A549 (cell line): ENCODE measurements at regions not wholly inside any gene's neighbourhood (a gene's known extent, or its start where the extent isn't known, plus 50 kb on each side); places are given as distances from the start of the nearest gene placed in this dataset.

ENCODE experiments used
- ATAC-seq, 2 experiments: fragments of 200-7000 bp in 1 of 2; fragments of >200 bp in 1 of 2; cut with Nextera tagmentation in 1 of 2; cut with Tn5 transposase in 1 of 2; 3 replicates each; pipeline versions ENCODE4 v1.8.0 to v1.9.1; 2018 to 2020; ENCODE audit warnings: mild to moderate bottlenecking in 1 of 2, moderate library complexity in 1 of 2
- CTCF ChIA-PET: fragments of 300-600 bp; sonication (Branson Sonifier 250); formaldehyde crosslinking; extraction: SDS; loops from one replicate; lab custom pipeline; 2021; ENCODE audit warnings: antibody characterized with exemption, inconsistent platforms; lab: Yijun Ruan, JAX
- POLR2A ChIA-PET: fragments of 350-600 bp; formaldehyde crosslinking; extraction: SDS; loops from one replicate; lab custom pipeline; 2021; ENCODE audit warnings: antibody characterized with exemption, inconsistent platforms; lab: Yijun Ruan, JAX
- DNase-seq, 2 experiments: peaks; one replicate each; pipeline versions ENCODE4 v3.0.0 to v3.0.0-alpha.2; 2011 to 2016; ENCODE audit warnings: low read depth in 1 of 2, low spot score in 1 of 2
- FAIRE-seq: peaks from 2 replicates; lab custom pipeline; 2011; peaks lifted over from hg19 to GRCh38; lab: Jason Lieb, UNC
- H3K27ac ChIP-seq, 2 experiments: fragments of >200 bp; sonication (Bioruptor Twin); formaldehyde crosslinking; 3 replicates each; pipeline ENCODE4 v1.5.1; 2016 to 2017
- H3K4me1 ChIP-seq: fragments of >200 bp; sonication (Bioruptor Twin); formaldehyde crosslinking; 3 replicates; pipeline ENCODE4 v1.6.1; 2016
- H3K4me2 ChIP-seq: fragments of >200 bp; sonication (Bioruptor Twin); formaldehyde crosslinking; 3 replicates; pipeline ENCODE4 v1.6.1; 2016
- H3K4me3 ChIP-seq: fragments of >200 bp; sonication (Bioruptor Twin); formaldehyde crosslinking; 3 replicates; pipeline ENCODE4 v1.5.1; 2016
- H3K9me3 ChIP-seq: fragments of >200 bp; sonication (Bioruptor Twin); formaldehyde crosslinking; 3 replicates; pipeline ENCODE4 v1.6.1; 2016
- BHLHE40 ChIP-seq: IDR thresholded peaks from 2 replicates; pipeline ENCODE4 v1.6.1; 2012; ENCODE audit warnings: low read depth, low read length, inconsistent platforms
- CBX2 ChIP-seq: fragments of 200-600 bp; sonication (generic); IDR thresholded peaks from 2 replicates; pipeline ENCODE4 v1.6.1; 2016; ENCODE audit warnings: low read depth, mild to moderate bottlenecking, borderline replicate concordance
- EHF ChIP-seq: fragments of 250-450 bp; sonication (Bioruptor Pico); IDR thresholded peaks from 2 replicates; pipeline ENCODE4 v1.5.0; 2020; ENCODE audit warnings: mild to moderate bottlenecking
- FOSB ChIP-seq: fragments of 250-450 bp; sonication (Bioruptor Pico); IDR thresholded peaks from 2 replicates; pipeline ENCODE4 v1.5.0; 2020; ENCODE audit warnings: mild to moderate bottlenecking, moderate library complexity
- FOXS1 ChIP-seq: fragments of 250-450 bp; sonication (Bioruptor Pico); IDR thresholded peaks from 2 replicates; pipeline ENCODE4 v1.5.0; 2020; ENCODE audit warnings: mild to moderate bottlenecking, moderate library complexity
- HOXA7 ChIP-seq: fragments of 250-450 bp; sonication (Bioruptor Pico); IDR thresholded peaks from 2 replicates; pipeline ENCODE4 v1.5.0; 2020; ENCODE audit warnings: mild to moderate bottlenecking, moderate library complexity
- JUNB ChIP-seq: fragments of >200 bp; sonication (Bioruptor Twin); formaldehyde crosslinking; IDR thresholded peaks from 2 replicates; pipeline ENCODE4 v1.6.1; 2016
- MAFK ChIP-seq: fragments of 450-650 bp; IDR thresholded peaks from 2 replicates; pipeline ENCODE4 v1.6.1; 2014; ENCODE audit not compliant: partially characterized antibody
- MAZ ChIP-seq: fragments of 150-350 bp; IDR thresholded peaks from 2 replicates; pipeline ENCODE4 v1.6.1; 2014; ENCODE audit warnings: antibody characterized with exemption, low read depth, low read length, borderline replicate concordance
- NPAS2 ChIP-seq: fragments of 250-450 bp; sonication (Bioruptor Pico); IDR thresholded peaks from 2 replicates; pipeline ENCODE4 v1.8.0; 2022; ENCODE audit warnings: mild to moderate bottlenecking, moderate library complexity, borderline replicate concordance
- NR3C1 ChIP-seq: fragments of >200 bp; sonication (Bioruptor Twin); formaldehyde crosslinking; IDR thresholded peaks from 3 replicates; pipeline ENCODE4 v1.6.1; 2017
- PHF8 ChIP-seq: fragments of 200-600 bp; sonication (generic); IDR thresholded peaks from 2 replicates; pipeline ENCODE4 v1.6.1; 2016; ENCODE audit warnings: low read depth, mild to moderate bottlenecking, antibody characterized with exemption, moderate library complexity, borderline replicate concordance
- POLR2A ChIP-seq: IDR thresholded peaks from 2 replicates; pipeline ENCODE4 v1.6.1; 2012; ENCODE audit warnings: mild to moderate bottlenecking, low read length
- RARB ChIP-seq: fragments of 250-450 bp; sonication (Bioruptor Pico); IDR thresholded peaks from 2 replicates; pipeline ENCODE4 v1.8.0; 2021; ENCODE audit warnings: mild to moderate bottlenecking, moderate library complexity
- RFX5 ChIP-seq: fragments of 450-650 bp; IDR thresholded peaks from 2 replicates; pipeline ENCODE4 v1.7.1; 2014; ENCODE audit warnings: antibody characterized with exemption, mild to moderate bottlenecking, moderate library complexity
- SMC3 ChIP-seq: fragments of >200 bp; sonication (Bioruptor Twin); formaldehyde crosslinking; IDR thresholded peaks from 3 replicates; pipeline ENCODE4 v1.6.1; 2018; ENCODE audit warnings: inconsistent platforms
- TFCP2L1 ChIP-seq: fragments of 250-450 bp; sonication (Bioruptor Pico); IDR thresholded peaks from 2 replicates; pipeline ENCODE4 v1.5.0; 2021; ENCODE audit warnings: mild to moderate bottlenecking
- TP53 ChIP-seq: fragments of 250-450 bp; sonication (Bioruptor Pico); IDR thresholded peaks from 2 replicates; pipeline ENCODE4 v1.5.0; 2021; ENCODE audit warnings: mild to moderate bottlenecking, moderate library complexity
- ZSCAN20 ChIP-seq: fragments of 250-450 bp; sonication (Bioruptor Pico); IDR thresholded peaks from 2 replicates; pipeline ENCODE4 v1.8.0; 2022; ENCODE audit warnings: mild to moderate bottlenecking, moderate library complexity
- WGBS: methylation state at CpG from one replicate; pipeline ENCODE4 v1.1.6; 2017; ENCODE audit errors: missing lambda C conversion rate; 5-methylcytosine and 5-hydroxymethylcytosine counted together
- TF ChIP-seq, protein P1 (sequence below): fragments of 150-350 bp; IDR thresholded peaks from 2 replicates; pipeline ENCODE4 v1.6.1; 2014; ENCODE audit warnings: low read depth, mild to moderate bottlenecking, low read length
- TF ChIP-seq, protein P2 (sequence below): fragments of 250-450 bp; sonication (Bioruptor Pico); IDR thresholded peaks from 2 replicates; pipeline ENCODE4 v1.5.0; 2020; ENCODE audit warnings: low read depth, mild to moderate bottlenecking, moderate library complexity
- TF ChIP-seq, protein P3 (sequence below): IDR thresholded peaks from 2 replicates; pipeline ENCODE4 v1.6.1; 2012
- TF ChIP-seq, protein P4 (sequence below): fragments of >200 bp; sonication (Bioruptor Twin); formaldehyde crosslinking; IDR thresholded peaks from 3 replicates; pipeline ENCODE4 v1.6.1; 2016
- TF ChIP-seq, protein P5 (sequence below): IDR thresholded peaks from 2 replicates; pipeline ENCODE4 v1.6.1; 2012

DNA sequence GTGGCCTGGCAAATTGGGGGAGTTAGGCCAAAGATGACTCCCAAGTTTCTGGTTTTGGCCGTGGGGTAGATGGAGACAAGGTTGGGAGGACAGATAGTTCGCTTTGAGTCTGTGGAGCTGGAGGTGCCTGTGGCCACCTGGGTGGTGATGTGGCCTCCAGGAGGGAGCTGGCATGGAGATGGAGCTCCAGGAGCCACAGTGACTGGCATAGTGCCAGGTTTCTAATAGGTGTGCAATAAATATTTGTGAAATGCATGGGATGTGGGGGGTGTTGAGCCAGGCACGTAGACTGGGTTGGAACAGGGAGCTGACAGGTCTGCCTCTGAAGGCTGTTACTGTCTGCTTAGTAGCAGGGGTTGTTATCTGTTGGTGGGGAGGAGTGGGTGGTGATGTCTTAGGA, 102.7 kb downstream of the PAX1 start:
- H3K27ac ChIP-seq, result no peak overlapping the region
- CTCF ChIA-PET, result interaction anchor here (0.6 to 4.0 kb wide), 22 partner anchors 8 to 1740 kb away, joined by 3 to 20 read pairs (median 3); no protein-coding TSS in a partner anchor
- no peak overlapping the region for H3K4me3 ChIP-seq
- ATAC-seq, result no peak
- no peak for TF ChIP-seq RFX5
- TF ChIP-seq JUNB, result no peak
- TF ChIP-seq FOXS1, result no peak
- TF ChIP-seq, protein P1, sequence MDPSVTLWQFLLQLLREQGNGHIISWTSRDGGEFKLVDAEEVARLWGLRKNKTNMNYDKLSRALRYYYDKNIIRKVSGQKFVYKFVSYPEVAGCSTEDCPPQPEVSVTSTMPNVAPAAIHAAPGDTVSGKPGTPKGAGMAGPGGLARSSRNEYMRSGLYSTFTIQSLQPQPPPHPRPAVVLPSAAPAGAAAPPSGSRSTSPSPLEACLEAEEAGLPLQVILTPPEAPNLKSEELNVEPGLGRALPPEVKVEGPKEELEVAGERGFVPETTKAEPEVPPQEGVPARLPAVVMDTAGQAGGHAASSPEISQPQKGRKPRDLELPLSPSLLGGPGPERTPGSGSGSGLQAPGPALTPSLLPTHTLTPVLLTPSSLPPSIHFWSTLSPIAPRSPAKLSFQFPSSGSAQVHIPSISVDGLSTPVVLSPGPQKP, result no peak
- TF ChIP-seq HOXA7 (CRISPR knock-in tag), result no peak
- no peak for TF ChIP-seq FOSB (CRISPR knock-in tag)
- no peak for TF ChIP-seq TFCP2L1
- no peak for TF ChIP-seq BHLHE40
- TF ChIP-seq RARB (CRISPR knock-in tag), result no peak
- TF ChIP-seq MAFK, result no peak
- TF ChIP-seq, protein P2, sequence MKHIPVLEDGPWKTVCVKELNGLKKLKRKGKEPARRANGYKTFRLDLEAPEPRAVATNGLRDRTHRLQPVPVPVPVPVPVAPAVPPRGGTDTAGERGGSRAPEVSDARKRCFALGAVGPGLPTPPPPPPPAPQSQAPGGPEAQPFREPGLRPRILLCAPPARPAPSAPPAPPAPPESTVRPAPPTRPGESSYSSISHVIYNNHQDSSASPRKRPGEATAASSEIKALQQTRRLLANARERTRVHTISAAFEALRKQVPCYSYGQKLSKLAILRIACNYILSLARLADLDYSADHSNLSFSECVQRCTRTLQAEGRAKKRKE (CRISPR knock-in tag), result no peak
- TF ChIP-seq SMC3, result no peak
- TF ChIP-seq, protein P3, sequence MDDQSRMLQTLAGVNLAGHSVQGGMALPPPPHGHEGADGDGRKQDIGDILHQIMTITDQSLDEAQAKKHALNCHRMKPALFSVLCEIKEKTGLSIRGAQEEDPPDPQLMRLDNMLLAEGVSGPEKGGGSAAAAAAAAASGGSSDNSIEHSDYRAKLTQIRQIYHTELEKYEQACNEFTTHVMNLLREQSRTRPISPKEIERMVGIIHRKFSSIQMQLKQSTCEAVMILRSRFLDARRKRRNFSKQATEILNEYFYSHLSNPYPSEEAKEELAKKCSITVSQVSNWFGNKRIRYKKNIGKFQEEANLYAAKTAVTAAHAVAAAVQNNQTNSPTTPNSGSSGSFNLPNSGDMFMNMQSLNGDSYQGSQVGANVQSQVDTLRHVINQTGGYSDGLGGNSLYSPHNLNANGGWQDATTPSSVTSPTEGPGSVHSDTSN, result no peak
- no peak for TF ChIP-seq ZSCAN20 (CRISPR knock-in tag)
- TF ChIP-seq, all 56 proteins: peak for 0
- Histone ChIP-seq H3K4me1 (no peaks in the 10 kb centered on the region), H3K9me3 (no peaks in the 10 kb centered on the region), H3K4me2 (no peak overlapping the region)
- WGBS, result 4% methylated on average over 3 of the region's 3 CpGs
- FAIRE-seq (no peak), DNase-seq (no peak)
- POLR2A ChIA-PET, result no interaction called here

DNA sequence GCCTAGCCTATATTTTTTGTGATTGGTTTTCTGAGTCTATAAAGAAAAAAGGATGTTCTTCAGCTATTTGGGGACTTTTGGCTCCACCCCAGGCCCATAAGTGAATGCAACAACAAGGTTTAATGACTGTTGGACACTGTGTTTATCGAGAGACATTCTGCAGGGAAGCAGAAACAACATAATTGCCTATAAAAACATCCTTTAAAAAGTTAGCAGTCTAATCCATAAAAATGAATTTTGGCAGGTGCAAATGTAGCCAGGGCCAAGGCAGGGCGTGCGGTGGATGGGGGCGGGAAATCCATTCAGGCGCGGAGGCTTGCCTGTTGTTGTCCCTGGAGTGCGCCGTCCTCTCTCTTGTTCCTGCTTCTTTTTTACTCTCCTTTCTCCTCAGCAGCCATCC, 99.3 kb downstream of the PAX1 start:
- DNase-seq (no peak), ATAC-seq (no peak), FAIRE-seq (no peak)
- CTCF ChIA-PET, result interaction anchor here (0.7 to 1.6 kb wide), 6 partner anchors 12 to 443 kb away, joined by 3 read pairs; no protein-coding TSS in a partner anchor
- Histone ChIP-seq H3K9me3 (no peaks in the 10 kb centered on the region), H3K27ac (no peak overlapping the region), H3K4me2 (no peak overlapping the region), H3K4me1 (no peaks in the 10 kb centered on the region), H3K4me3 (no peak overlapping the region)
- 69% methylated on average over 8 of the region's 8 CpGs for WGBS
- no peak for TF ChIP-seq EHF (CRISPR knock-in tag)
- TF ChIP-seq NPAS2 (CRISPR knock-in tag), result no peak
- no peak for TF ChIP-seq TP53 (CRISPR knock-in tag)
- TF ChIP-seq, protein P4, sequence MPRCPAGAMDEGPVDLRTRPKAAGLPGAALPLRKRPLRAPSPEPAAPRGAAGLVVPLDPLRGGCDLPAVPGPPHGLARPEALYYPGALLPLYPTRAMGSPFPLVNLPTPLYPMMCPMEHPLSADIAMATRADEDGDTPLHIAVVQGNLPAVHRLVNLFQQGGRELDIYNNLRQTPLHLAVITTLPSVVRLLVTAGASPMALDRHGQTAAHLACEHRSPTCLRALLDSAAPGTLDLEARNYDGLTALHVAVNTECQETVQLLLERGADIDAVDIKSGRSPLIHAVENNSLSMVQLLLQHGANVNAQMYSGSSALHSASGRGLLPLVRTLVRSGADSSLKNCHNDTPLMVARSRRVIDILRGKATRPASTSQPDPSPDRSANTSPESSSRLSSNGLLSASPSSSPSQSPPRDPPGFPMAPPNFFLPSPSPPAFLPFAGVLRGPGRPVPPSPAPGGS, result no peak
- no peak for TF ChIP-seq PHF8
- TF ChIP-seq POLR2A, result no peak
- TF ChIP-seq, protein P5, sequence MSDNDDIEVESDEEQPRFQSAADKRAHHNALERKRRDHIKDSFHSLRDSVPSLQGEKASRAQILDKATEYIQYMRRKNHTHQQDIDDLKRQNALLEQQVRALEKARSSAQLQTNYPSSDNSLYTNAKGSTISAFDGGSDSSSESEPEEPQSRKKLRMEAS, result no peak
- TF ChIP-seq NR3C1, result no peak
- TF ChIP-seq, protein P3, result no peak
- TF ChIP-seq HOXA7 (CRISPR knock-in tag), result no peak
- TF ChIP-seq CBX2, result no peak
- TF ChIP-seq MAFK, result no peak
- no peak for TF ChIP-seq MAZ
- POLR2A ChIA-PET, result no interaction called here
